Neural cell (in vitro differentiated cells): ENCODE measurements at regions not wholly inside any gene's neighbourhood (a gene's known extent, or its start where the extent isn't known, plus 50 kb on each side); places are given as distances from the start of the nearest gene placed in this dataset.

Experiments used
- H2AFZ ChIP-seq: fragments of 200-600, 300-800 bp; sonication (generic), shearing (Covaris generic); 2 replicates; pipeline ENCODE4 v1.6.0; 2014; ENCODE audit warnings: low read depth, mild to moderate bottlenecking, antibody characterized with exemption, low read length, moderate library complexity
- H3F3A ChIP-seq: fragments of 200-600 bp; shearing (Covaris generic); 2 replicates; pipeline ENCODE4 v1.6.1; 2016; ENCODE audit warnings: mild to moderate bottlenecking, moderate library complexity, mixed read lengths, antibody characterized with exemption, low read length; ENCODE audit not compliant: insufficient read depth, poor library complexity, severe bottlenecking
- H3K27ac ChIP-seq: fragments of 200-600, 300-800 bp; sonication (generic), shearing (Covaris generic); 2 replicates; pipeline ENCODE4 v1.5.1; 2014; ENCODE audit warnings: mild to moderate bottlenecking, low read length, moderate library complexity
- H3K27me3 ChIP-seq: fragments of 300-800, 200-600 bp; sonication (generic), shearing (Covaris generic); 2 replicates; pipeline ENCODE4 v1.6.0; 2014; ENCODE audit warnings: mild to moderate bottlenecking, low read depth, low read length, moderate library complexity; ENCODE audit not compliant: insufficient read depth
- H3K36me3 ChIP-seq: fragments of 300-800, 200-600 bp; sonication (generic), shearing (Covaris generic); 2 replicates; pipeline ENCODE4 v1.5.1; 2014; ENCODE audit warnings: mild to moderate bottlenecking, antibody characterized with exemption, low read length, moderate library complexity; ENCODE audit not compliant: insufficient read depth
- H3K4me2 ChIP-seq: fragments of 300-800, 200-600 bp; sonication (generic), shearing (Covaris generic); 2 replicates; pipeline ENCODE4 v1.6.0; 2014; ENCODE audit warnings: mild to moderate bottlenecking, low read length
- H3K4me3 ChIP-seq: fragments of 300-800, 200-600 bp; sonication (generic), shearing (Covaris generic); 2 replicates; pipeline ENCODE4 v1.5.1; 2014; ENCODE audit warnings: mild to moderate bottlenecking, low read length, moderate library complexity
- H3K79me2 ChIP-seq: fragments of 200-600 bp; shearing (Covaris generic); replicated peaks from 2 replicates; pipeline ENCODE4 v1.6.0; 2014; ENCODE audit warnings: mild to moderate bottlenecking, low read length, moderate library complexity; ENCODE audit not compliant: insufficient read depth
- H3K9ac ChIP-seq: fragments of 300-800, 200-600 bp; sonication (generic), shearing (Covaris generic); 2 replicates; pipeline ENCODE4 v1.6.1; 2016; ENCODE audit warnings: mild to moderate bottlenecking, low read length, mixed read lengths
- H3K9me2 ChIP-seq: fragments of 200-600 bp; shearing (Covaris generic); 2 replicates; pipeline ENCODE4 v1.6.1; 2016; ENCODE audit warnings: mild to moderate bottlenecking, low read length, mixed read lengths; ENCODE audit not compliant: insufficient read depth
- H3K9me3 ChIP-seq: fragments of 200-600, 300-800 bp; sonication (generic), shearing (Covaris generic); 2 replicates; pipeline ENCODE4 v1.6.1; 2016; ENCODE audit warnings: mild to moderate bottlenecking, mixed run types, low read length, moderate library complexity, mixed read lengths
- H4K20me1 ChIP-seq: fragments of 200-600 bp; shearing (Covaris generic); 2 replicates; pipeline ENCODE4 v1.6.1; 2016; ENCODE audit warnings: mild to moderate bottlenecking, mixed run types; ENCODE audit not compliant: insufficient read depth
- CTCF ChIP-seq: fragments of 450-650 bp; IDR thresholded peaks from 2 replicates; pipeline ENCODE4 v1.5.1; 2014; ENCODE audit warnings: antibody characterized with exemption, mild to moderate bottlenecking, moderate library complexity; ENCODE audit not compliant: poor library complexity, severe bottlenecking
- EP300 ChIP-seq: fragments of 450-650 bp; conservative IDR thresholded peaks from 2 replicates; pipeline ENCODE4 v1.6.1; 2014; ENCODE audit warnings: antibody characterized with exemption, mild to moderate bottlenecking, moderate library complexity; ENCODE audit not compliant: poor library complexity, severe bottlenecking
- EZH2 ChIP-seq: fragments of 200-600, 300-800 bp; shearing (Covaris generic), sonication (generic); IDR thresholded peaks from 2 replicates; pipeline ENCODE4 v1.6.1; 2014; ENCODE audit warnings: antibody characterized with exemption, low read length, borderline replicate concordance, mild to moderate bottlenecking; ENCODE audit not compliant: insufficient read depth, poor library complexity, severe bottlenecking
- MXI1 ChIP-seq: fragments of 450-650 bp; conservative IDR thresholded peaks from 2 replicates; pipeline ENCODE4 v1.6.1; 2014; ENCODE audit warnings: antibody characterized with exemption, mild to moderate bottlenecking; ENCODE audit not compliant: poor library complexity, severe bottlenecking
- POLR2AphosphoS5 ChIP-seq: IDR thresholded peaks from 2 replicates; pipeline ENCODE4 v1.6.1; 2012
- RAD21 ChIP-seq: fragments of 450-650 bp; conservative IDR thresholded peaks from 2 replicates; pipeline ENCODE4 v1.6.1; 2014; ENCODE audit warnings: antibody characterized with exemption, mild to moderate bottlenecking, moderate library complexity
- REST ChIP-seq: IDR thresholded peaks from 2 replicates; pipeline ENCODE4 v1.6.1; 2012; ENCODE audit warnings: borderline replicate concordance
- SMC3 ChIP-seq: fragments of 450-650 bp; conservative IDR thresholded peaks from 2 replicates; pipeline ENCODE4 v1.6.1; 2014; ENCODE audit warnings: antibody characterized with exemption, mild to moderate bottlenecking, moderate library complexity; ENCODE audit not compliant: poor library complexity
- TAF1 ChIP-seq: IDR thresholded peaks from 2 replicates; pipeline ENCODE4 v1.6.1; 2012; ENCODE audit warnings: low read depth

GRCh38 chr1:219086956-219087469, 86.7 kb upstream of the LYPLAL1 start:
- H3K9me3 ChIP-seq, result no peaks in the 10 kb centered on the region
- no peaks in the 10 kb centered on the region for H3K79me2 ChIP-seq
- no peak overlapping the region for H3K27ac ChIP-seq
- no peak overlapping the region for H3K9ac ChIP-seq
- H3K4me3 ChIP-seq, result no peak overlapping the region
- H3K27me3 ChIP-seq, result no peaks in the 10 kb centered on the region
- no peaks in the 10 kb centered on the region for H4K20me1 ChIP-seq
- H3K4me2 ChIP-seq, result no peak overlapping the region
- no peak overlapping the region for H2AFZ ChIP-seq
- TF ChIP-seq SMC3, result no peak
- no peak for TF ChIP-seq EP300
- no peak for TF ChIP-seq CTCF
- TF ChIP-seq POLR2AphosphoS5, result no peak
- TF ChIP-seq RAD21, result no peak
- no peak for TF ChIP-seq EZH2
- TF ChIP-seq REST, result no peak
- TF ChIP-seq TAF1, result no peak
- no peak for TF ChIP-seq MXI1
- H3F3A ChIP-seq, result no peaks in the 10 kb centered on the region
- H3K9me2 ChIP-seq, result no peaks in the 10 kb centered on the region
- H3K36me3 ChIP-seq, result no peaks in the 10 kb centered on the region

- Histone ChIP-seq H3K27me3 (no peaks in the 10 kb centered on the region), H3K4me3 (no peak overlapping the region), H4K20me1 (no peaks in the 10 kb centered on the region), H3K27ac (no peak overlapping the region), H3K36me3 (no peaks in the 10 kb centered on the region), H3K9me2 (no peaks in the 10 kb centered on the region), H3K9ac (no peak overlapping the region), H2AFZ (no peak overlapping the region), H3K9me3 (no peaks in the 10 kb centered on the region), H3F3A (no peaks in the 10 kb centered on the region), H3K4me2 (no peak overlapping the region), H3K79me2 (no peaks in the 10 kb centered on the region)
- no peak for TF ChIP-seq EP300
- no peak for TF ChIP-seq TAF1
- TF ChIP-seq REST, result no peak
- TF ChIP-seq SMC3, result no peak
- TF ChIP-seq POLR2AphosphoS5, result no peak
- TF ChIP-seq EZH2, result no peak
- TF ChIP-seq RAD21, result no peak
- TF ChIP-seq MXI1, result no peak
- no peak for TF ChIP-seq CTCF
Observed at GRCh38 chr1:219088778-219089557, 84.7 kb upstream of the LYPLAL1 start.
